B cell (primary cell): ENCODE measurements at regions not wholly inside any gene's neighbourhood (a gene's known extent, or its start where the extent isn't known, plus 50 kb on each side); places are given as distances from the start of the nearest gene placed in this dataset.

ENCODE experiments used
- ATAC-seq: fragments of 200-7000 bp; cut with Tn5 transposase; one replicate; pipeline ENCODE4 v1.10.0; 2021; ENCODE audit warnings: low read depth, mild to moderate bottlenecking, moderate number of reproducible peaks, moderate library complexity
- CTCF ChIA-PET: fragments of 350-600 bp; sonication (Branson Sonifier 250); formaldehyde crosslinking; loops from one replicate; lab custom pipeline; 2021; ENCODE audit warnings: antibody characterized with exemption, inconsistent platforms; lab: Charles Lee
- POLR2A ChIA-PET: fragments of 350-600 bp; sonication (Branson Sonifier 250); formaldehyde crosslinking; loops from one replicate; lab custom pipeline; 2021; ENCODE audit warnings: antibody characterized with exemption; lab: Charles Lee
- DNase-seq: peaks from one replicate; pipeline ENCODE4 v3.0.0; 2013
- H2AFZ ChIP-seq: 2 replicates; pipeline ENCODE4 v1.6.1; 2012; ENCODE audit warnings: mild to moderate bottlenecking, low read depth, low read length; ENCODE audit not compliant: insufficient read depth, poor library complexity, severe bottlenecking
- H3K27ac ChIP-seq, 2 donors: 1 replicate in 1 of 2; 2 replicates in 1 of 2; pipeline ENCODE4 v1.5.1; 2012 to 2013; ENCODE audit warnings: low read length in 2 of 2, mild to moderate bottlenecking in 2 of 2, moderate library complexity in 1 of 2
- H3K27me3 ChIP-seq, 4 experiments: fragments of 200-600 bp in 1 of 4; sonication (generic) in 1 of 4; replicated peaks in 1 of 4; 1 replicate in 2 of 4; 2 replicates in 2 of 4; pipeline versions ENCODE4 v1.6.1 to v1.7.0; 2013 to 2016; ENCODE audit warnings: low read length in 3 of 4, mild to moderate bottlenecking in 2 of 4, mixed read lengths in 1 of 4, moderate library complexity in 1 of 4; ENCODE audit not compliant: insufficient read depth in 4 of 4, control insufficient read depth in 3 of 4; ENCODE audit errors: control extremely low read depth in 1 of 4
- H3K36me3 ChIP-seq, 2 experiments: replicated peaks in 1 of 2; 1 replicate in 1 of 2; 2 replicates in 1 of 2; pipeline versions ENCODE4 v1.6.1 to v1.7.1; 2013; ENCODE audit warnings: low read length in 1 of 2; ENCODE audit not compliant: insufficient read depth in 2 of 2, control insufficient read depth in 1 of 2; ENCODE audit errors: control extremely low read depth in 1 of 2, extremely low read depth in 1 of 2
- H3K4me1 ChIP-seq, 2 donors: fragments of 200-600 bp in 1 of 2; sonication (generic) in 1 of 2; 1 replicate in 1 of 2; 2 replicates in 1 of 2; pipeline versions ENCODE4 v1.5.1 to v1.6.1; 2013 to 2017; ENCODE audit warnings: low read length in 2 of 2; ENCODE audit not compliant: control insufficient read depth in 2 of 2, insufficient read depth in 2 of 2
- H3K4me2 ChIP-seq: replicated peaks from 2 replicates; pipeline ENCODE3; 2012; ENCODE audit warnings: mild to moderate bottlenecking, low read depth, low read length; ENCODE audit not compliant: poor library complexity, severe bottlenecking
- H3K4me3 ChIP-seq, 5 experiments: fragments of 200-600 bp in 1 of 5; sonication (generic) in 1 of 5; 1 replicate in 3 of 5; 2 replicates in 2 of 5; pipeline versions ENCODE4 v1.5.1 to v1.7.0; 2011 to 2016; ENCODE audit warnings: low read length in 4 of 5, mild to moderate bottlenecking in 4 of 5, low read depth in 2 of 5, control low read depth in 1 of 5, moderate library complexity in 1 of 5; ENCODE audit not compliant: insufficient read depth in 1 of 5; ENCODE audit errors: control extremely low read depth in 1 of 5, extremely low read depth in 1 of 5
- H3K79me2 ChIP-seq: fragments of 200-600 bp; sonication (generic); one replicate; pipeline ENCODE4 v1.6.0; 2016; ENCODE audit warnings: low read length; ENCODE audit not compliant: control insufficient read depth, insufficient read depth
- H3K9ac ChIP-seq: fragments of 200-600 bp; sonication (generic); 2 replicates; pipeline ENCODE4 v1.6.1; 2017; ENCODE audit warnings: mild to moderate bottlenecking, low read length, moderate library complexity
- H3K9me3 ChIP-seq, 3 donors: one replicate each; pipeline versions ENCODE4 v1.6.1 to v1.7.1; 2013; ENCODE audit warnings: low read length in 2 of 3; ENCODE audit not compliant: control insufficient read depth in 2 of 3, insufficient read depth in 1 of 3; ENCODE audit errors: control extremely low read depth in 1 of 3
- H4K20me1 ChIP-seq: 2 replicates; pipeline ENCODE4 v1.6.0; 2012; ENCODE audit warnings: mild to moderate bottlenecking, low read length; ENCODE audit not compliant: insufficient read depth, control insufficient read depth, poor library complexity, severe bottlenecking
- H3K27ac Mint-ChIP-seq: one replicate; pipeline ENCODE4 v1.8.0; 2021; ENCODE audit warnings: mixed read lengths
- H3K27me3 Mint-ChIP-seq: one replicate; pipeline ENCODE4 v1.8.0; 2021; ENCODE audit warnings: mixed read lengths
- H3K4me1 Mint-ChIP-seq: one replicate; pipeline ENCODE4 v1.8.0; 2021; ENCODE audit warnings: mixed read lengths
- H3K4me3 Mint-ChIP-seq: one replicate; pipeline ENCODE4 v1.8.0; 2021; ENCODE audit warnings: mixed read lengths
- H3K9me3 Mint-ChIP-seq: one replicate; pipeline ENCODE4 v1.8.0; 2022; ENCODE audit warnings: mixed read lengths; ENCODE audit not compliant: insufficient read depth
- CTCF ChIP-seq: fragments of 200-600 bp; IDR thresholded peaks from one replicate; pipeline ENCODE4 v1.8.0; 2022; ENCODE audit warnings: antibody characterized with exemption, mild to moderate bottlenecking
- EZH2 ChIP-seq: IDR thresholded peaks from 2 replicates; pipeline ENCODE4 v1.6.1; 2012; ENCODE audit warnings: borderline replicate concordance, low read depth, mild to moderate bottlenecking, moderate library complexity, low read length; ENCODE audit not compliant: insufficient read depth, poor library complexity, severe bottlenecking
- WGBS: methylation state at CpG from one replicate; pipeline ENCODE4 v1.1.5; 2013; ENCODE audit warnings: missing lambda C conversion rate; ENCODE audit not compliant: insufficient coverage; 5-methylcytosine and 5-hydroxymethylcytosine counted together
- intact Hi-C: fragments of 100-400 bp; cut with micrococcal nuclease; formaldehyde crosslinking; loops from one replicate; pipeline ENCODE4 v1.10.0; 2022

- no peak overlapping the region for H3K4me3 Mint-ChIP-seq
- H3K4me1 Mint-ChIP-seq = no peaks in the 10 kb centered on the region
- Histone ChIP-seq H3K9ac (no peak overlapping the region), H3K27ac (no peak overlapping the region), H3K4me3 (no peak overlapping the region), H3K9me3 (no peaks in the 10 kb centered on the region), H3K36me3 (no peaks in the 10 kb centered on the region), H4K20me1 (no peaks in the 10 kb centered on the region), H3K27me3 (no peaks in the 10 kb centered on the region), H3K4me1 (no peaks in the 10 kb centered on the region), H3K4me2 (no peak overlapping the region), H2AFZ (no peak overlapping the region), H3K79me2 (no peaks in the 10 kb centered on the region)
- ChIA-PET POLR2A (no interaction called here), CTCF (no interaction called here)
- WGBS = no CpG with 5 or more reads among the region's 1 CpG
- no peak overlapping the region for H3K27ac Mint-ChIP-seq
- H3K27me3 Mint-ChIP-seq = no peaks in the 10 kb centered on the region
- no peak for DNase-seq
- no peak for ATAC-seq
- no peaks in the 10 kb centered on the region for H3K9me3 Mint-ChIP-seq
- intact Hi-C loops = no loop called here
- no peak for TF ChIP-seq CTCF
- TF ChIP-seq EZH2 = no peak
These were observed 203.5 kb upstream of the NECTIN3 start for GRCh38 chr3:110868106-110868505.

GRCh38 chr3:110869736-110870135 lies 201.9 kb upstream of the NECTIN3 start:
- no peak overlapping the region for H3K4me3 Mint-ChIP-seq

More at GRCh38 chr3:110869736-110870135, 201.9 kb upstream of the NECTIN3 start:
- no peak for DNase-seq
- intact Hi-C loops = no loop called here
- peaks cover 0 to 5% (median 0%) of the 10 kb centered on the region in 3 donors for H3K9me3 ChIP-seq
- no peaks in the 10 kb centered on the region for H3K36me3 ChIP-seq
- ChIA-PET POLR2A (no interaction called here), CTCF (no interaction called here)
- Mint-ChIP-seq H3K27ac (no peak overlapping the region), H3K4me1 (no peaks in the 10 kb centered on the region), H3K9me3 (no peaks in the 10 kb centered on the region), H3K27me3 (no peaks in the 10 kb centered on the region)
- H3K4me1 ChIP-seq = no peaks in the 10 kb centered on the region
- H3K27ac ChIP-seq = no peak overlapping the region
- TF ChIP-seq CTCF = no peak
- TF ChIP-seq EZH2 = no peak
- no peaks in the 10 kb centered on the region for H4K20me1 ChIP-seq
- 83% methylated on average over 1 of the region's 3 CpGs for WGBS
- H3K79me2 ChIP-seq = no peaks in the 10 kb centered on the region
- no peak overlapping the region for H3K4me2 ChIP-seq
- no peak overlapping the region for H3K4me3 ChIP-seq
- no peak overlapping the region for H3K9ac ChIP-seq
- ATAC-seq = no peak
- no peaks in the 10 kb centered on the region for H3K27me3 ChIP-seq
- no peak overlapping the region for H2AFZ ChIP-seq
